ENCODE measurements at regions not wholly inside any gene's neighbourhood (a gene's known extent, or its start where the extent isn't known, plus 50 kb on each side); places are given as distances from the start of the nearest gene placed in this dataset.

GRCh38 chr3:18634461-18634860 is 209.3 kb upstream of the SATB1 start:
- TF ChIP-seq CTCF (IDR thresholded peaks at IDR 0.05), result no peak
- no peak for TF ChIP-seq POLR2A (IDR thresholded peaks at IDR 0.05)

All from right lobe of liver (tissue), 4 donors.